Neuronal stem cell (in vitro differentiated cells): ENCODE measurements at regions not wholly inside any gene's neighbourhood (a gene's known extent, or its start where the extent isn't known, plus 50 kb on each side); places are given as distances from the start of the nearest gene placed in this dataset.
A peak's percentile ranks its signal among the peaks of the same experiment; 100 is the strongest.
"Not testable (repeated sequence)": the region's sequence is repeated elsewhere in the genome, so short reads cannot be mapped to it uniquely, and the experiment has no call there.

Experiments
- DNase-seq: peaks from one replicate; pipeline ENCODE4 v3.0.0-alpha.2; 2013; ENCODE audit warnings: low spot score
- H2AFZ ChIP-seq: one replicate; pipeline ENCODE4 v1.6.1; 2013; ENCODE audit warnings: mild to moderate bottlenecking, low read length, inconsistent platforms
- H2AK5ac ChIP-seq: 2 replicates; pipeline ENCODE4 v1.6.1; 2013; ENCODE audit warnings: low read depth, mild to moderate bottlenecking, inconsistent platforms, low read length, moderate library complexity, mixed read lengths
- H2BK120ac ChIP-seq: 2 replicates; pipeline ENCODE4 v1.6.1; 2013; ENCODE audit warnings: low read depth, mild to moderate bottlenecking, inconsistent platforms, low read length, moderate library complexity, mixed read lengths
- H2BK12ac ChIP-seq: one replicate; pipeline ENCODE4 v1.6.1; 2013; ENCODE audit warnings: low read length, inconsistent platforms
- H2BK15ac ChIP-seq: 2 replicates; pipeline ENCODE4 v1.6.1; 2013; ENCODE audit warnings: mild to moderate bottlenecking, low read length, inconsistent platforms, mixed read lengths
- H2BK5ac ChIP-seq: one replicate; pipeline ENCODE4 v1.6.1; 2013; ENCODE audit warnings: inconsistent platforms, mild to moderate bottlenecking, low read length, moderate library complexity
- H3K14ac ChIP-seq: one replicate; pipeline ENCODE4 v1.6.1; 2013; ENCODE audit warnings: low read length, inconsistent platforms
- H3K18ac ChIP-seq: 2 replicates; pipeline ENCODE4 v1.6.1; 2013; ENCODE audit warnings: low read length, inconsistent platforms
- H3K23ac ChIP-seq: 2 replicates; pipeline ENCODE4 v1.6.1; 2013; ENCODE audit warnings: low read depth, mild to moderate bottlenecking, mixed read lengths, low read length, inconsistent platforms; ENCODE audit not compliant: poor library complexity
- H3K27ac ChIP-seq: replicated peaks from 3 replicates; pipeline ENCODE4 v1.5.1; 2013; ENCODE audit warnings: low read length, inconsistent platforms
- H3K27me3 ChIP-seq, 3 experiments: 2 replicates each; pipeline ENCODE4 v1.6.1; 2013; ENCODE audit warnings: low read length in 3 of 3, mild to moderate bottlenecking in 2 of 3, inconsistent platforms in 1 of 3, low read depth in 1 of 3, mixed read lengths in 1 of 3, moderate library complexity in 1 of 3; ENCODE audit not compliant: control insufficient read depth in 3 of 3, insufficient read depth in 3 of 3
- H3K36me3 ChIP-seq, 2 donors: replicated peaks in 1 of 2; 2 replicates each; pipeline ENCODE4 v1.6.1; 2013; ENCODE audit warnings: low read length in 2 of 2; ENCODE audit not compliant: control insufficient read depth in 2 of 2, insufficient read depth in 2 of 2
- H3K4ac ChIP-seq: 2 replicates; pipeline ENCODE4 v1.6.1; 2013; ENCODE audit warnings: inconsistent platforms, mild to moderate bottlenecking, low read length, moderate library complexity
- H3K4me1 ChIP-seq, 2 donors: 1 replicate in 1 of 2; 2 replicates in 1 of 2; pipeline ENCODE4 v1.6.1; 2013; ENCODE audit warnings: low read length in 2 of 2, low read depth in 1 of 2; ENCODE audit not compliant: control insufficient read depth in 2 of 2, insufficient read depth in 1 of 2
- H3K4me2 ChIP-seq: one replicate; pipeline ENCODE4 v1.6.1; 2013; ENCODE audit warnings: mild to moderate bottlenecking, low read length, inconsistent platforms; ENCODE audit not compliant: insufficient read depth, poor library complexity, severe bottlenecking
- H3K4me3 ChIP-seq, 2 donors: 2 replicates each; pipeline ENCODE4 v1.5.1; 2013; ENCODE audit warnings: low read length in 2 of 2, mild to moderate bottlenecking in 2 of 2, inconsistent platforms in 1 of 2, moderate library complexity in 1 of 2
- H3K79me1 ChIP-seq: one replicate; pipeline ENCODE4 v1.6.1; 2013; ENCODE audit warnings: low read depth, mild to moderate bottlenecking, inconsistent platforms, low read length, moderate library complexity
- H3K9ac ChIP-seq: one replicate; pipeline ENCODE4 v1.6.1; 2013; ENCODE audit warnings: mild to moderate bottlenecking, low read depth, low read length, inconsistent platforms; ENCODE audit not compliant: poor library complexity
- H3K9me3 ChIP-seq, 2 donors: replicated peaks in 1 of 2; 2 replicates each; pipeline versions ENCODE3 to v1.6.1; 2013; ENCODE audit warnings: low read length in 2 of 2, mild to moderate bottlenecking in 2 of 2, inconsistent platforms in 1 of 2, low read depth in 1 of 2, mixed read lengths in 1 of 2, moderate library complexity in 1 of 2; ENCODE audit not compliant: control insufficient read depth in 2 of 2, insufficient read depth in 1 of 2
- H4K8ac ChIP-seq: one replicate; pipeline ENCODE4 v1.6.1; 2013; ENCODE audit warnings: low read depth, mild to moderate bottlenecking, inconsistent platforms, low read length, moderate library complexity
- H4K91ac ChIP-seq: one replicate; pipeline ENCODE4 v1.6.1; 2013; ENCODE audit warnings: low read length, low read depth, mild to moderate bottlenecking, inconsistent platforms; ENCODE audit not compliant: poor library complexity
- WGBS, 2 donors: extraction: QIAGEN DNeasy Blood & Tissue Kit; methylation state at CpG; one replicate each; pipeline ENCODE4 v1.1.7; 2013; ENCODE audit warnings: missing lambda C conversion rate in 2 of 2, mixed read lengths in 1 of 2; ENCODE audit not compliant: insufficient read length in 2 of 2, insufficient replicate concordance in 1 of 2; ENCODE audit errors: extremely low coverage in 2 of 2; 5-methylcytosine and 5-hydroxymethylcytosine counted together

GRCh38 chr2:237000481-237000880 lies 85.2 kb upstream of the COPS8 start:
- H2AFZ ChIP-seq: no peak overlapping the region
- no peak overlapping the region for H2BK120ac ChIP-seq
- no peaks in the 10 kb centered on the region for H3K36me3 ChIP-seq
- no peak overlapping the region for H3K18ac ChIP-seq
- no peak overlapping the region for H2BK12ac ChIP-seq
- H3K23ac ChIP-seq: no peak overlapping the region
- H4K8ac ChIP-seq: no peak overlapping the region
- H3K27me3 ChIP-seq: no peaks in the 10 kb centered on the region
- H2AK5ac ChIP-seq: no peak overlapping the region
- no peak for DNase-seq
- H3K4me3 ChIP-seq: no peak overlapping the region
- H2BK5ac ChIP-seq: no peak overlapping the region
- no peak overlapping the region for H3K14ac ChIP-seq
- H3K4me1 ChIP-seq: peaks cover 2 to 11% of the 10 kb centered on the region in 2 donors
- H3K9ac ChIP-seq: no peak overlapping the region
- no peak overlapping the region for H4K91ac ChIP-seq
- H3K4me2 ChIP-seq: no peak overlapping the region
- H3K9me3 ChIP-seq: peaks cover 12 to 22% of the 10 kb centered on the region in 2 donors
- no peak overlapping the region for H2BK15ac ChIP-seq
- H3K79me1 ChIP-seq: no peaks in the 10 kb centered on the region
- WGBS, 2 donors: no CpG with 5 or more reads among the region's 3 CpGs
- no peak overlapping the region for H3K27ac ChIP-seq
- H3K4ac ChIP-seq: no peak overlapping the region

GRCh38 chr2:237005341-237005740 lies 80.3 kb upstream of the COPS8 start:
- not testable (repeated sequence) for H2BK12ac ChIP-seq, H2BK15ac ChIP-seq, H3K4ac ChIP-seq, H2AFZ ChIP-seq, H3K27ac ChIP-seq, H3K4me1 ChIP-seq, H3K23ac ChIP-seq, H3K9me3 ChIP-seq, H2BK5ac ChIP-seq, H3K4me2 ChIP-seq, H3K14ac ChIP-seq, DNase-seq, H4K8ac ChIP-seq, H3K4me3 ChIP-seq, H2BK120ac ChIP-seq, H3K79me1 ChIP-seq, H2AK5ac ChIP-seq, H4K91ac ChIP-seq, H3K27me3 ChIP-seq, H3K36me3 ChIP-seq, H3K9ac ChIP-seq, H3K18ac ChIP-seq
- WGBS, 2 donors: no CpG with 5 or more reads among the region's 17 CpGs

DNA sequence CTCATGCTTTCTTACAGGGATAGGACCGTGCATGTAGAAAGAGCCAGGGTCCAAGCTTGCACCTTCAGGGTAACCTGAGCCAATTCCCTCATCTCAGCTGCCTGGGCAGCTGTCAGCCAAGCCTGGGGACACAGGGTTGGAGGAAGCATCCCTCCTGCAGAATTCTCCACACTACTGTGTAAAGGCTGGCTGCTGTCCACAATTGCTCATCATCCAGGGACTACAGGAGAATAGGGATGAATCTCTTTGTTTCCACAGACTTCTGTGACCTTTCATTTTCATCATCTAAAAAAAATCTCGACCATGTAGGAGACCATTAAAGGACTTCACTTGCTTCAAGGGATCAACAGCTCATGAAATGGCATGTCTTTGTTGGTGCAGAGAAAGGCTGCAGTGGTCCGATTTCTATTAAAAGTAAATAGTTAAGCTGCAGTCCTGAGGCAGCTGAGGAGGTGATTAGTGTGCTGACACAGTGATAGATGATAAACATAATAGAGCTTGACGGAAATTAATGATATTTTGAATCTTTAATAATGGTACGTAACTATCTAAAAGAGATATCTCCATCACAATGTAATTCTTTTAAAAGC lies 74.4 kb upstream of the COPS8 start:
- Histone ChIP-seq H3K4me3 (no peak overlapping the region), H3K18ac (no peak overlapping the region), H3K9ac (no peak overlapping the region), H3K23ac (no peak overlapping the region), H3K27me3 (no peaks in the 10 kb centered on the region), H2AK5ac (no peak overlapping the region), H3K9me3 (peaks cover 3 to 21% of the 10 kb centered on the region in 2 donors), H2BK5ac (no peak overlapping the region), H3K14ac (no peak overlapping the region), H2BK12ac (no peak overlapping the region), H2BK15ac (no peak overlapping the region), H3K79me1 (no peaks in the 10 kb centered on the region), H4K8ac (no peak overlapping the region), H3K4me1 (peaks cover 14 to 20% of the 10 kb centered on the region in 2 donors), H3K36me3 (no peaks in the 10 kb centered on the region), H2BK120ac (no peak overlapping the region), H3K4me2 (no peak overlapping the region), H3K4ac (no peak overlapping the region), H4K91ac (no peak overlapping the region), H2AFZ (no peak overlapping the region), H3K27ac (peak overlapping the region; percentile 5)
- no peak for DNase-seq
- no CpG with 5 or more reads among the region's 5 CpGs for WGBS, 2 donors

GRCh38 chr2:237012004-237012403 lies 73.7 kb upstream of the COPS8 start:
- Histone ChIP-seq H3K27me3 (no peaks in the 10 kb centered on the region), H4K91ac (no peak overlapping the region), H2AK5ac (no peak overlapping the region), H3K4me1 (peaks cover 14 to 20% of the 10 kb centered on the region in 2 donors), H3K18ac (no peak overlapping the region), H2BK12ac (no peak overlapping the region), H3K14ac (no peak overlapping the region), H3K4me3 (no peak overlapping the region), H2AFZ (no peak overlapping the region), H3K23ac (no peak overlapping the region), H2BK120ac (no peak overlapping the region), H3K27ac (no peak overlapping the region), H3K4me2 (no peak overlapping the region), H2BK15ac (no peak overlapping the region), H3K4ac (no peak overlapping the region), H4K8ac (no peak overlapping the region), H3K79me1 (no peaks in the 10 kb centered on the region), H3K9me3 (peaks cover 7 to 28% of the 10 kb centered on the region in 2 donors), H3K9ac (no peak overlapping the region), H2BK5ac (no peak overlapping the region), H3K36me3 (no peaks in the 10 kb centered on the region)
- peak; percentile 51 for DNase-seq
- WGBS, 2 donors: no CpG with 5 or more reads among the region's 9 CpGs
